Chondrocyte (in vitro differentiated cells): ENCODE measurements at regions not wholly inside any gene's neighbourhood (a gene's known extent, or its start where the extent isn't known, plus 50 kb on each side); places are given as distances from the start of the nearest gene placed in this dataset.
A peak's percentile ranks its signal among the peaks of the same experiment; 100 is the strongest.
"Not testable (repeated sequence)": the region's sequence is repeated elsewhere in the genome, so short reads cannot be mapped to it uniquely, and the experiment has no call there.

Source experiments
- DNase-seq: peaks from one replicate; pipeline ENCODE4 v3.0.0; 2021; ENCODE audit warnings: mixed read lengths, low spot score
- H3K27ac Mint-ChIP-seq: one replicate; pipeline ENCODE4 v1.8.0; 2021; ENCODE audit warnings: mild to moderate bottlenecking, moderate library complexity, mixed read lengths; ENCODE audit not compliant: unreplicated experiment
- H3K27me3 Mint-ChIP-seq: 2 replicates; pipeline ENCODE4 v1.8.0; 2021; ENCODE audit warnings: low read depth, mixed read lengths
- H3K36me3 Mint-ChIP-seq: 2 replicates; pipeline ENCODE4 v1.8.0; 2021; ENCODE audit warnings: low read depth, mixed read lengths
- H3K4me1 Mint-ChIP-seq: 2 replicates; pipeline ENCODE4 v1.8.0; 2021; ENCODE audit warnings: low read depth, mild to moderate bottlenecking, mixed read lengths
- H3K4me3 Mint-ChIP-seq: one replicate; pipeline ENCODE4 v1.8.0; 2021; ENCODE audit warnings: mild to moderate bottlenecking, moderate library complexity, mixed read lengths; ENCODE audit not compliant: unreplicated experiment
- H3K9me3 Mint-ChIP-seq: 2 replicates; pipeline ENCODE4 v1.8.0; 2021; ENCODE audit warnings: low read depth, mixed read lengths
- CTCF ChIP-seq: fragments of 200-600 bp; sonication (generic); IDR thresholded peaks from 2 replicates; pipeline ENCODE4 v1.5.0; 2021; ENCODE audit warnings: antibody characterized with exemption, mild to moderate bottlenecking, moderate library complexity

GRCh38 chr13:50229960-50230661 lies 214.9 kb downstream of the KCNRG start:
- H3K9me3 Mint-ChIP-seq = no peaks in the 10 kb centered on the region
- no peak for TF ChIP-seq CTCF
- H3K27me3 Mint-ChIP-seq = no peaks in the 10 kb centered on the region
- H3K4me3 Mint-ChIP-seq = no peak overlapping the region
- H3K36me3 Mint-ChIP-seq = peaks cover 4% of the 10 kb centered on the region
- no peak overlapping the region for H3K27ac Mint-ChIP-seq
- no peak for DNase-seq
- H3K4me1 Mint-ChIP-seq = peaks cover 17% of the 10 kb centered on the region

GRCh38 chr13:50230662-50230978 lies 215.4 kb downstream of the KCNRG start:
- Mint-ChIP-seq H3K4me1 (peaks cover 14% of the 10 kb centered on the region), H3K4me3 (no peak overlapping the region), H3K36me3 (peaks cover 4% of the 10 kb centered on the region), H3K9me3 (no peaks in the 10 kb centered on the region), H3K27ac (no peak overlapping the region), H3K27me3 (no peaks in the 10 kb centered on the region)
- DNase-seq = no peak
- TF ChIP-seq CTCF = no peak

GRCh38 chr13:50233574-50233973 lies 218.3 kb downstream of the KCNRG start:
- not testable (repeated sequence) for H3K27ac Mint-ChIP-seq, H3K9me3 Mint-ChIP-seq, H3K4me3 Mint-ChIP-seq, H3K27me3 Mint-ChIP-seq, H3K36me3 Mint-ChIP-seq, DNase-seq
- H3K4me1 Mint-ChIP-seq = peaks cover 16% of the 10 kb centered on the region

- no peak overlapping the region for H3K4me3 Mint-ChIP-seq
- DNase-seq = no peak
- H3K4me1 Mint-ChIP-seq = peaks cover 13% of the 10 kb centered on the region
- no peaks in the 10 kb centered on the region for H3K27me3 Mint-ChIP-seq
- no peaks in the 10 kb centered on the region for H3K9me3 Mint-ChIP-seq
- no peak overlapping the region for H3K27ac Mint-ChIP-seq
- no peak for TF ChIP-seq CTCF
- H3K36me3 Mint-ChIP-seq = peaks cover 4% of the 10 kb centered on the region
Measured at GRCh38 chr13:50235604-50236342, 220.5 kb downstream of the KCNRG start.

GRCh38 chr13:50236898-50237318 lies 221.7 kb downstream of the KCNRG start:
- H3K4me3 Mint-ChIP-seq = no peak overlapping the region
- no peaks in the 10 kb centered on the region for H3K27me3 Mint-ChIP-seq
- H3K4me1 Mint-ChIP-seq = peaks cover 19% of the 10 kb centered on the region
- H3K27ac Mint-ChIP-seq = peak overlapping the region; percentile 41
- peaks cover 4% of the 10 kb centered on the region for H3K36me3 Mint-ChIP-seq
- no peak for DNase-seq
- H3K9me3 Mint-ChIP-seq = no peaks in the 10 kb centered on the region
- no peak for TF ChIP-seq CTCF
